ENCODE measurements at regions not wholly inside any gene's neighbourhood (a gene's known extent, or its start where the extent isn't known, plus 50 kb on each side); places are given as distances from the start of the nearest gene placed in this dataset.

GRCh38 chr1:91575909-91576519 lies 75.4 kb downstream of the CDC7 start:
- ATAC-seq (replicated peaks) (no peak), DNase-seq (no peak)
- H3K27ac Mint-ChIP-seq: peak overlapping the region; percentile 0 to 65
- H3K4me3 Mint-ChIP-seq: peak overlapping the region in 1 of 2 donors; percentile 29
- H3K27me3 Mint-ChIP-seq: no peaks in the 10 kb centered on the region
- no peaks in the 10 kb centered on the region for H3K36me3 Mint-ChIP-seq (ENCODE audit: insufficient read depth)
- peaks cover 32 to 35% of the 10 kb centered on the region in 2 donors for H3K4me1 Mint-ChIP-seq (ENCODE audit: low read depth in 2 of 2)
- H3K9me3 Mint-ChIP-seq: no peaks in the 10 kb centered on the region

GRCh38 chr1:91578320-91579109 lies 77.9 kb downstream of the CDC7 start:
- ATAC-seq (replicated peaks) (no peak), DNase-seq (no peak)
- Mint-ChIP-seq H3K4me3 (no peak overlapping the region), H3K9me3 (no peaks in the 10 kb centered on the region), H3K27ac (no peak overlapping the region), H3K36me3 (ENCODE audit: insufficient read depth) (no peaks in the 10 kb centered on the region), H3K27me3 (no peaks in the 10 kb centered on the region), H3K4me1 (ENCODE audit: low read depth in 2 of 2) (peaks cover 28% of the 10 kb centered on the region in 2 donors)

- no peak overlapping the region for H3K4me3 Mint-ChIP-seq
- no peak for ATAC-seq (replicated peaks)
- no peak for DNase-seq
These were observed 79.1 kb downstream of the CDC7 start for GRCh38 chr1:91579658-91580228.

GRCh38 chr1:91582431-91582921 lies 81.8 kb downstream of the CDC7 start:
- peaks cover 21 to 22% of the 10 kb centered on the region in 2 donors for H3K4me1 Mint-ChIP-seq (ENCODE audit: low read depth in 2 of 2)
- H3K27ac Mint-ChIP-seq: no peak overlapping the region
- H3K4me3 Mint-ChIP-seq: no peak overlapping the region
- H3K36me3 Mint-ChIP-seq (ENCODE audit: insufficient read depth): no peaks in the 10 kb centered on the region
- H3K9me3 Mint-ChIP-seq: no peaks in the 10 kb centered on the region
- H3K27me3 Mint-ChIP-seq: no peaks in the 10 kb centered on the region
- ATAC-seq (replicated peaks) (no peak), DNase-seq (no peak)

More at GRCh38 chr1:91579658-91580228, 79.1 kb downstream of the CDC7 start:
- Mint-ChIP-seq H3K27me3 (no peaks in the 10 kb centered on the region), H3K4me1 (ENCODE audit: low read depth in 2 of 2) (peaks cover 28% of the 10 kb centered on the region in 2 donors), H3K9me3 (no peaks in the 10 kb centered on the region), H3K36me3 (ENCODE audit: insufficient read depth) (no peaks in the 10 kb centered on the region), H3K27ac (no peak overlapping the region)

- Mint-ChIP-seq H3K36me3 (ENCODE audit: insufficient read depth) (no peaks in the 10 kb centered on the region), H3K9me3 (no peaks in the 10 kb centered on the region), H3K27me3 (no peaks in the 10 kb centered on the region), H3K4me3 (no peak overlapping the region), H3K27ac (no peak overlapping the region), H3K4me1 (ENCODE audit: low read depth in 2 of 2) (peaks cover 22% of the 10 kb centered on the region in 2 donors)
- DNase-seq (no peak), ATAC-seq (replicated peaks) (no peak)
These were observed 82.7 kb downstream of the CDC7 start for GRCh38 chr1:91583326-91583755.

GRCh38 chr1:91584309-91584708 lies 83.7 kb downstream of the CDC7 start:
- Mint-ChIP-seq H3K9me3 (no peaks in the 10 kb centered on the region), H3K36me3 (ENCODE audit: insufficient read depth) (no peaks in the 10 kb centered on the region), H3K4me3 (no peak overlapping the region), H3K4me1 (ENCODE audit: low read depth in 2 of 2) (peaks cover 21 to 22% of the 10 kb centered on the region in 2 donors), H3K27me3 (no peaks in the 10 kb centered on the region), H3K27ac (no peak overlapping the region)
- ATAC-seq (replicated peaks) (no peak), DNase-seq (no peak)

- H3K27me3 Mint-ChIP-seq: no peaks in the 10 kb centered on the region
- peaks cover 17 to 18% of the 10 kb centered on the region in 2 donors for H3K4me1 Mint-ChIP-seq (ENCODE audit: low read depth in 2 of 2)
- no peak overlapping the region for H3K4me3 Mint-ChIP-seq
- ATAC-seq (replicated peaks) (no peak), DNase-seq (no peak)
- no peaks in the 10 kb centered on the region for H3K36me3 Mint-ChIP-seq (ENCODE audit: insufficient read depth)
- H3K9me3 Mint-ChIP-seq: no peaks in the 10 kb centered on the region
- H3K27ac Mint-ChIP-seq: peak overlapping the region in 1 of 2 donors; percentile 71
These were observed 84.2 kb downstream of the CDC7 start for GRCh38 chr1:91584878-91585277.

GRCh38 chr1:91585502-91585901 lies 84.9 kb downstream of the CDC7 start:
- peaks cover 13 to 14% of the 10 kb centered on the region in 2 donors for H3K4me1 Mint-ChIP-seq (ENCODE audit: low read depth in 2 of 2)
- no peaks in the 10 kb centered on the region for H3K36me3 Mint-ChIP-seq (ENCODE audit: insufficient read depth)
- DNase-seq (no peak), ATAC-seq (replicated peaks) (no peak)
- peak overlapping the region in 1 of 2 donors; percentile 71 for H3K27ac Mint-ChIP-seq
- no peaks in the 10 kb centered on the region for H3K27me3 Mint-ChIP-seq
- H3K4me3 Mint-ChIP-seq: no peak overlapping the region
- no peaks in the 10 kb centered on the region for H3K9me3 Mint-ChIP-seq

GRCh38 chr1:91585982-91586381 lies 85.3 kb downstream of the CDC7 start:
- no peaks in the 10 kb centered on the region for H3K27me3 Mint-ChIP-seq
- ATAC-seq (replicated peaks) (no peak), DNase-seq (no peak)
- H3K27ac Mint-ChIP-seq: no peak overlapping the region
- H3K4me3 Mint-ChIP-seq: no peak overlapping the region
- no peaks in the 10 kb centered on the region for H3K9me3 Mint-ChIP-seq
- H3K36me3 Mint-ChIP-seq (ENCODE audit: insufficient read depth): no peaks in the 10 kb centered on the region
- H3K4me1 Mint-ChIP-seq (ENCODE audit: low read depth in 2 of 2): peaks cover 13 to 14% of the 10 kb centered on the region in 2 donors

- peaks cover 13 to 17% of the 10 kb centered on the region in 2 donors for H3K4me1 Mint-ChIP-seq (ENCODE audit: low read depth in 2 of 2)
These were observed 88.8 kb downstream of the CDC7 start for GRCh38 chr1:91589437-91589836.

GRCh38 chr1:91591175-91591974 lies 90.7 kb downstream of the CDC7 start:
- H3K27ac Mint-ChIP-seq: no peak overlapping the region
- H3K27me3 Mint-ChIP-seq: no peaks in the 10 kb centered on the region
- no peaks in the 10 kb centered on the region for H3K9me3 Mint-ChIP-seq
- no peak overlapping the region for H3K4me3 Mint-ChIP-seq
- DNase-seq (no peak), ATAC-seq (replicated peaks) (no peak)
- H3K36me3 Mint-ChIP-seq (ENCODE audit: insufficient read depth): no peaks in the 10 kb centered on the region
- peaks cover 5 to 9% of the 10 kb centered on the region in 2 donors for H3K4me1 Mint-ChIP-seq (ENCODE audit: low read depth in 2 of 2)

More at GRCh38 chr1:91589437-91589836, 88.8 kb downstream of the CDC7 start:
- Mint-ChIP-seq H3K27me3 (no peaks in the 10 kb centered on the region), H3K4me3 (no peak overlapping the region), H3K36me3 (ENCODE audit: insufficient read depth) (no peaks in the 10 kb centered on the region), H3K27ac (no peak overlapping the region), H3K9me3 (no peaks in the 10 kb centered on the region)
- DNase-seq (no peak), ATAC-seq (replicated peaks) (no peak)

GRCh38 chr1:91592716-91593477 lies 92.2 kb downstream of the CDC7 start:
- H3K27ac Mint-ChIP-seq: no peak overlapping the region
- no peaks in the 10 kb centered on the region for H3K9me3 Mint-ChIP-seq
- no peak for ATAC-seq (replicated peaks)
- H3K4me3 Mint-ChIP-seq: peak overlapping the region in 1 of 2 donors; percentile 53
- DNase-seq: no peak
- no peaks in the 10 kb centered on the region for H3K36me3 Mint-ChIP-seq (ENCODE audit: insufficient read depth)
- no peaks in the 10 kb centered on the region for H3K27me3 Mint-ChIP-seq
- H3K4me1 Mint-ChIP-seq (ENCODE audit: low read depth in 2 of 2): peaks cover 13 to 14% of the 10 kb centered on the region in 2 donors

All from effector memory CD8-positive, alpha-beta T cell (primary cell).